Karpas-422 (cell line): ENCODE measurements at regions not wholly inside any gene's neighbourhood (a gene's known extent, or its start where the extent isn't known, plus 50 kb on each side); places are given as distances from the start of the nearest gene placed in this dataset.
"Not testable (repeated sequence)": the region's sequence is repeated elsewhere in the genome, so short reads cannot be mapped to it uniquely, and the experiment has no call there.

Source experiments
- DNase-seq: peaks from one replicate; pipeline ENCODE4 v3.0.0-alpha.2; 2015
- H2AFZ ChIP-seq: fragments of 200-600 bp; sonication (generic); 2 replicates; pipeline ENCODE4 v1.6.1; 2014; ENCODE audit warnings: antibody characterized with exemption, low read length, mixed read lengths
- H3K27ac ChIP-seq: fragments of 200-600 bp; sonication (generic); 2 replicates; pipeline ENCODE4 v1.5.1; 2014; ENCODE audit warnings: mild to moderate bottlenecking, low read length, moderate library complexity
- H3K27me3 ChIP-seq: fragments of 200-600 bp; sonication (generic); 2 replicates; pipeline ENCODE4 v1.6.1; 2014; ENCODE audit warnings: low read length, mixed read lengths
- H3K36me3 ChIP-seq: fragments of 200-600 bp; sonication (generic); 2 replicates; pipeline ENCODE4 v1.6.1; 2014; ENCODE audit warnings: low read length, mixed read lengths; ENCODE audit not compliant: insufficient read depth
- H3K4me1 ChIP-seq: fragments of 200-600 bp; sonication (generic); 2 replicates; pipeline ENCODE4 v1.6.1; 2014; ENCODE audit warnings: mild to moderate bottlenecking, low read length, mixed read lengths
- H3K4me2 ChIP-seq: fragments of 200-600 bp; sonication (generic); 2 replicates; pipeline ENCODE4 v1.6.1; 2014; ENCODE audit warnings: low read length, low read depth, mild to moderate bottlenecking; ENCODE audit not compliant: poor library complexity, severe bottlenecking
- H3K4me3 ChIP-seq: fragments of 200-600 bp; sonication (generic); 2 replicates; pipeline ENCODE4 v1.5.1; 2014; ENCODE audit warnings: mild to moderate bottlenecking, antibody characterized with exemption, low read length, mixed read lengths
- H3K79me2 ChIP-seq: fragments of 200-600 bp; sonication (generic); 2 replicates; pipeline ENCODE4 v1.6.1; 2014; ENCODE audit warnings: mild to moderate bottlenecking, low read length, mixed read lengths
- H3K9ac ChIP-seq: fragments of 200-600 bp; sonication (generic); 2 replicates; pipeline ENCODE4 v1.6.0; 2014; ENCODE audit warnings: low read length
- H3K9me2 ChIP-seq: fragments of 200-600 bp; sonication (generic), shearing (Covaris generic); replicated peaks from 2 replicates; pipeline ENCODE4 v1.6.0; 2014; ENCODE audit warnings: mild to moderate bottlenecking, low read length, moderate library complexity; ENCODE audit not compliant: insufficient read depth
- H3K9me3 ChIP-seq: fragments of 300-700, 200-600 bp; sonication (generic); 2 replicates; pipeline ENCODE4 v1.6.1; 2014; ENCODE audit warnings: low read length, mixed read lengths
- H4K20me1 ChIP-seq: fragments of 200-600 bp; sonication (generic); 2 replicates; pipeline ENCODE4 v1.6.1; 2014; ENCODE audit warnings: mild to moderate bottlenecking, antibody characterized with exemption, low read length, low read depth; ENCODE audit not compliant: insufficient read depth

GRCh38 chr9:41285744-41286143 lies 96.6 kb upstream of the ZNG1F start:
- H4K20me1 ChIP-seq, H3K36me3 ChIP-seq, DNase-seq, H3K9ac ChIP-seq, H3K9me3 ChIP-seq, H3K4me1 ChIP-seq, H3K27me3 ChIP-seq, H3K4me3 ChIP-seq, H3K79me2 ChIP-seq, H2AFZ ChIP-seq, H3K27ac ChIP-seq, H3K9me2 ChIP-seq, H3K4me2 ChIP-seq: not testable (repeated sequence)

- not testable (repeated sequence) for H3K9me3 ChIP-seq, H3K79me2 ChIP-seq, H3K4me3 ChIP-seq, H3K9ac ChIP-seq, DNase-seq, H2AFZ ChIP-seq, H3K36me3 ChIP-seq, H3K27ac ChIP-seq, H4K20me1 ChIP-seq, H3K4me1 ChIP-seq, H3K27me3 ChIP-seq, H3K4me2 ChIP-seq, H3K9me2 ChIP-seq
Observed at GRCh38 chr9:41280299-41281238, 91.5 kb upstream of the ZNG1F start.

GRCh38 chr9:41279437-41279836 lies 90.3 kb upstream of the ZNG1F start:
- not testable (repeated sequence) for H3K9me3 ChIP-seq, H3K4me1 ChIP-seq, H4K20me1 ChIP-seq, H3K27ac ChIP-seq, H3K36me3 ChIP-seq, H3K4me2 ChIP-seq, H3K9me2 ChIP-seq, DNase-seq, H3K27me3 ChIP-seq, H3K9ac ChIP-seq, H3K4me3 ChIP-seq, H2AFZ ChIP-seq, H3K79me2 ChIP-seq

DNA sequence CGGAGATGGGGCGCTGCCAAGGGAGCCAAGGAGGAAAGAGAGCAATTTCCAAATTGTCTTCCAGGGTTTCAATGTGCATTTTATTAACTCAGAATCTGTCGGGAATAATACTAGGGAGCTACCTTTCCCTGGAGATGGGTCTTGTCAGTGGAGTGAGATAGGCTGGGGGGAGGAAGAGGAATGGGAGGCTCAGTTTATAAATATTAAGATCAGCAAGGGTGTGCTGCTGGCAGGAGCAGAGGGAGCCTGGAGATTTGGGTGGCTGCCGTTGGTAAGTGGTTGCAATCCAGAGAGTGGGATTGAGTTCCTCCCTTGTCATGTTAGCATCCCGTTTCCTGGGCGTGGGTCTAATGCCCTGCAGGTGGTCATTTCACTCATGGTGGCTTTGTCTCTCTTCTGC lies 89.9 kb upstream of the ZNG1F start:
- H3K36me3 ChIP-seq, H3K27ac ChIP-seq, H3K79me2 ChIP-seq, DNase-seq, H3K9ac ChIP-seq, H2AFZ ChIP-seq, H3K27me3 ChIP-seq, H3K4me1 ChIP-seq, H3K9me2 ChIP-seq, H4K20me1 ChIP-seq, H3K4me2 ChIP-seq, H3K9me3 ChIP-seq, H3K4me3 ChIP-seq: not testable (repeated sequence)

- H3K79me2 ChIP-seq, H3K9me2 ChIP-seq, H2AFZ ChIP-seq, H3K27me3 ChIP-seq, H3K4me1 ChIP-seq, H3K36me3 ChIP-seq, H3K9me3 ChIP-seq, H3K27ac ChIP-seq, H4K20me1 ChIP-seq: not testable (repeated sequence)
- peak; percentile 96 for DNase-seq
- peak overlapping the region; percentile 70 for H3K9ac ChIP-seq
- peak overlapping the region; percentile 64 for H3K4me2 ChIP-seq
- peak overlapping the region; percentile 64; the same call in 1 of the 2 replicates for H3K4me3 ChIP-seq
Observed at GRCh38 chr9:41273549-41274267, 84.6 kb upstream of the ZNG1F start.

DNA sequence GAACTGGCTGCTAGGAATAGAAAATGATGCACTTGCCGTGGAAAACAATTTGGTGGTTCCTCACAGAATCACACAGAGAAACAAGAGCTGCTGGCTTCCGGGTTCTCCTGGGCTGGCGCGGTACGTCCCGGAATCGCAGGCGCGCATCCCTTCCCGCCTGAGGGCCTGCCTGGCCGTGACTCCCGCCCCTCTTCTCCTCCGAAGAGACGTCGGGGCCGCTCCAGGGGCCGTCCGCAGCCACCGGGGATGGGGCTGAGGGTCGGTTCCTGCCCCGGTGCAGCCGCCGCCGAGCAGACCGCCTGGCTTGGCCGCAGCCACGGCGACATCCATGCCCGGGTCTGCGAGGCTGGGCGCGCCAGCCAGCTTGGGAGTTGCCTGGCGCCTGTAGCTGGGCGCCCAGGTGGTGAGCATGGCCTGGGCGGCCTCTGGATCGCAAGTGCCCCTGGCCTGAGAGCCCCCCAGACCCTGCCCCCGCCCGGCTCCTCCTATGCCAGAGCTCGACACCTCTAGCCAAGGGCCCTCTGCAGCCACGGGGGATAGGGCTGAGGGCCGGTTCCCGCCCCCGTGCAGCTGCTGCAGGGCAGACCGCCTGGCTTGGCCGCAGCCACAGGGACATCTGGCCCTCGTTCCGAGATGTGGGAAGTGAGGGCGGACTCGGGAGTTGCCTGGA lies 83.9 kb upstream of the ZNG1F start:
- H3K4me1 ChIP-seq, H3K36me3 ChIP-seq, H2AFZ ChIP-seq, H3K9me2 ChIP-seq, H3K9me3 ChIP-seq, H4K20me1 ChIP-seq, H3K27ac ChIP-seq, H3K27me3 ChIP-seq, H3K79me2 ChIP-seq: not testable (repeated sequence)
- peak overlapping the region; percentile 74 for H3K9ac ChIP-seq
- peak overlapping the region; percentile 66 for H3K4me3 ChIP-seq
- peak; percentile 47 for DNase-seq
- H3K4me2 ChIP-seq = peak overlapping the region; percentile 73

DNA sequence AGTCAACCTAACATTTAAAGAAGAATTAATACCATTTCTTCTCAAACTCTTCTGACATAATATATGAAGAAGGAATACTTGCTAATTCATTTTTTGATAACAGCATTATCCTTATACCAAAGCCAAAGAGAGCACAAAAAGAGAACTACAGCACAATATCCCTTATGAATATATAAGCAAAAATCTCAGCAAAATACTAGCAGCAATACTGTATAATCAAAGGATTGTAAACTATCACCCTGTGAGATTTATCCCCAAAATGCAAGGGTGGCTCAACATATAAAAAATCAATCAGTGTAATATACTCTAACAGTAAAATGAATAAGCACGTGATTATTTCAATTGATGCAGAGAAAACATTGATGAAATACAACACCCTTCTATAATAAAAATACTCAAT lies 81.9 kb upstream of the ZNG1F start:
- H3K9ac ChIP-seq, DNase-seq, H4K20me1 ChIP-seq, H3K27me3 ChIP-seq, H3K9me3 ChIP-seq, H3K36me3 ChIP-seq, H3K4me1 ChIP-seq, H3K27ac ChIP-seq, H3K4me3 ChIP-seq, H3K79me2 ChIP-seq, H3K9me2 ChIP-seq, H2AFZ ChIP-seq: not testable (repeated sequence)
- peak overlapping the region; percentile 54 for H3K4me2 ChIP-seq

DNA sequence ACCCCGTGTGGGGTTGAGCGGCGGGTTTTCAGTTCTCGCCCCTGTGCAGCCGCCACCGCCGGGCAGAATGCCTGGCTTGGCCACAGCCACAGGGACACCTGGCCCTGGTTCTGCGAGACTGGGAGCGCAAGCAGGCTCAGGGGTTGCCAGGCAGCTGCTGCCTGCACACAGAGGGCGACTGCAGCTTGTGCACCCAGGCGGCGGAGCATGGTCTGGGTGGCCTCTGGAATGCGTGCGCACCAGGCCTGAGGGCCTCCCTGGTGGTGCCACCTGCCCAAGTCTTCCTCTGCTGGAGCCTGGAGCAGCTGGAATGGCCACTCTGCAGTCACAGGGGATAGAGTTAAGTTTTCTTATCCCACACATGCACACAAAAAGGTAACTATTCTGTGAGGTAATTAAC lies 80.4 kb upstream of the ZNG1F start:
- H3K4me2 ChIP-seq, H3K9me3 ChIP-seq, H3K27ac ChIP-seq, H3K36me3 ChIP-seq, H3K4me1 ChIP-seq, H3K79me2 ChIP-seq, H3K9me2 ChIP-seq, H3K9ac ChIP-seq, H3K27me3 ChIP-seq, H3K4me3 ChIP-seq, DNase-seq, H4K20me1 ChIP-seq, H2AFZ ChIP-seq: not testable (repeated sequence)
